Loucy (cell line): ENCODE measurements at regions not wholly inside any gene's neighbourhood (a gene's known extent, or its start where the extent isn't known, plus 50 kb on each side); places are given as distances from the start of the nearest gene placed in this dataset.

Experiments used
- EZH2phosphoT487 ChIP-seq: fragments of 200-600 bp; IDR thresholded peaks from 2 replicates; pipeline ENCODE4 v1.6.1; 2018; ENCODE audit warnings: antibody characterized with exemption, mild to moderate bottlenecking, moderate library complexity, borderline replicate concordance
- TF ChIP-seq, protein P1 (sequence below): fragments of 200-600 bp; sonication (generic); conservative IDR thresholded peaks from 2 replicates; pipeline ENCODE4 v1.5.1; 2014; ENCODE audit warnings: mild to moderate bottlenecking, antibody characterized with exemption, low read length

DNA sequence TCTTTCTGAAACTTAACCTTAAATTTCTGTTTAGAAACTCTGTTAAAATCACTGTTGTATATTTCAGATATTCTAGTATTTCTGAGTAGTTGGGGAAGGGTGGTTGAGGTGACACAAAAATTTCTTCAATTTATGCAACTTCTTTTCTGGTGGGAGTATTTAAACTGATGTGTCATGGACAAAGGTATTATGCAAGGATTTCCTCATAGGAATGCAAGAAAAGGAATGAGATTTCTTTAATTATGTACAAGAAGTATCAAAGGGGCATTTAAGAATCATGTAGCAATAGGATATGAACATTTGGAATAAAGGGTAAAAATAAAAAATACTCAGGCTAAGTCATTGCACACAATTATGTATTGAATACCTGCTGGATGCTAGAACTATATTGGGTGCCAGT, 575.8 kb upstream of the KLF12 start:
- TF ChIP-seq, protein P1, sequence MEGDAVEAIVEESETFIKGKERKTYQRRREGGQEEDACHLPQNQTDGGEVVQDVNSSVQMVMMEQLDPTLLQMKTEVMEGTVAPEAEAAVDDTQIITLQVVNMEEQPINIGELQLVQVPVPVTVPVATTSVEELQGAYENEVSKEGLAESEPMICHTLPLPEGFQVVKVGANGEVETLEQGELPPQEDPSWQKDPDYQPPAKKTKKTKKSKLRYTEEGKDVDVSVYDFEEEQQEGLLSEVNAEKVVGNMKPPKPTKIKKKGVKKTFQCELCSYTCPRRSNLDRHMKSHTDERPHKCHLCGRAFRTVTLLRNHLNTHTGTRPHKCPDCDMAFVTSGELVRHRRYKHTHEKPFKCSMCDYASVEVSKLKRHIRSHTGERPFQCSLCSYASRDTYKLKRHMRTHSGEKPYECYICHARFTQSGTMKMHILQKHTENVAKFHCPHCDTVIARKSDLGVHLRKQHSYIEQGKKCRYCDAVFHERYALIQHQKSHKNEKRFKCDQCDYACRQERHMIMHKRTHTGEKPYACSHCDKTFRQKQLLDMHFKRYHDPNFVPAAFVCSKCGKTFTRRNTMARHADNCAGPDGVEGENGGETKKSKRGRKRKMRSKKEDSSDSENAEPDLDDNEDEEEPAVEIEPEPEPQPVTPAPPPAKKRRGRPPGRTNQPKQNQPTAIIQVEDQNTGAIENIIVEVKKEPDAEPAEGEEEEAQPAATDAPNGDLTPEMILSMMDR = no peak
- TF ChIP-seq EZH2phosphoT487 = no peak
